SU-DHL-6 (cell line): ENCODE measurements at regions not wholly inside any gene's neighbourhood (a gene's known extent, or its start where the extent isn't known, plus 50 kb on each side); places are given as distances from the start of the nearest gene placed in this dataset.

Experiments
- H2AFZ ChIP-seq: fragments of 200-600 bp; sonication (generic); 2 replicates; pipeline ENCODE4 v1.6.1; 2014; ENCODE audit warnings: low read depth, mild to moderate bottlenecking, moderate library complexity, mixed read lengths, antibody characterized with exemption, low read length; ENCODE audit not compliant: severe bottlenecking
- H3F3A ChIP-seq: fragments of 200-600 bp; shearing (Covaris generic); 2 replicates; pipeline ENCODE4 v1.6.0; 2016; ENCODE audit warnings: antibody characterized with exemption, mild to moderate bottlenecking; ENCODE audit not compliant: insufficient read depth
- H3K27ac ChIP-seq: fragments of 200-600 bp; sonication (generic); 2 replicates; pipeline ENCODE4 v1.5.1; 2016; ENCODE audit warnings: low read depth, mild to moderate bottlenecking, low read length, moderate library complexity, mixed read lengths
- H3K27me3 ChIP-seq: fragments of 200-600 bp; sonication (generic), shearing (Covaris generic); 2 replicates; pipeline ENCODE4 v1.6.0; 2014; ENCODE audit warnings: mild to moderate bottlenecking, low read length
- H3K36me3 ChIP-seq: fragments of 200-600 bp; sonication (generic); 2 replicates; pipeline ENCODE4 v1.6.1; 2014; ENCODE audit warnings: mild to moderate bottlenecking, low read length, mixed read lengths
- H3K4me2 ChIP-seq: fragments of 300-600, 200-600 bp; shearing (Covaris generic), sonication (generic); 2 replicates; pipeline ENCODE4 v1.6.0; 2014; ENCODE audit warnings: low read length, low read depth, mild to moderate bottlenecking; ENCODE audit not compliant: poor library complexity, severe bottlenecking
- H3K4me3 ChIP-seq: fragments of 200-600 bp; sonication (generic); 2 replicates; pipeline ENCODE4 v1.5.1; 2014; ENCODE audit warnings: antibody characterized with exemption, low read length, mild to moderate bottlenecking, mixed read lengths; ENCODE audit not compliant: insufficient read depth, poor library complexity, severe bottlenecking
- H3K79me2 ChIP-seq: fragments of 200-600 bp; sonication (generic); 2 replicates; pipeline ENCODE4 v1.6.1; 2014; ENCODE audit warnings: mild to moderate bottlenecking, low read length, moderate library complexity; ENCODE audit not compliant: insufficient read depth
- H3K9ac ChIP-seq: fragments of 200-600 bp; sonication (generic); 2 replicates; pipeline ENCODE4 v1.7.0; 2014; ENCODE audit warnings: mild to moderate bottlenecking, low read length
- H3K9me2 ChIP-seq: fragments of 200-600 bp; sonication (generic); replicated peaks from 2 replicates; pipeline ENCODE4 v1.6.1; 2014; ENCODE audit warnings: low read length; ENCODE audit not compliant: insufficient read depth
- H3K9me3 ChIP-seq: fragments of 200-600 bp; sonication (generic); 2 replicates; pipeline ENCODE4 v1.6.1; 2014; ENCODE audit warnings: low read length, mixed read lengths; ENCODE audit not compliant: insufficient read depth
- H4K20me1 ChIP-seq: fragments of 200-600 bp; sonication (generic); 2 replicates; pipeline ENCODE4 v1.6.1; 2014; ENCODE audit warnings: low read depth, mild to moderate bottlenecking, antibody characterized with exemption, low read length, moderate library complexity, mixed read lengths
- CTCF ChIP-seq: fragments of 200-600 bp; sonication (generic); IDR thresholded peaks from one replicate; pipeline ENCODE4 v1.5.1; 2017; ENCODE audit warnings: antibody characterized with exemption, mild to moderate bottlenecking, low read length, moderate library complexity; ENCODE audit not compliant: insufficient read depth, poor library complexity, severe bottlenecking
- EZH2phosphoT487 ChIP-seq: fragments of 200-600 bp; sonication (generic), shearing (Covaris generic); conservative IDR thresholded peaks from 2 replicates; pipeline ENCODE4 v1.6.1; 2018; ENCODE audit warnings: mild to moderate bottlenecking, antibody characterized with exemption, low read length, moderate library complexity, mixed read lengths

GRCh38 chr5:136892000-136892399 is 526.7 kb upstream of the TRPC7 start:
- Histone ChIP-seq H3F3A (no peaks in the 10 kb centered on the region), H3K27ac (no peak overlapping the region), H3K36me3 (no peaks in the 10 kb centered on the region), H3K9me3 (no peaks in the 10 kb centered on the region), H4K20me1 (no peaks in the 10 kb centered on the region), H3K9me2 (no peaks in the 10 kb centered on the region), H3K27me3 (no peaks in the 10 kb centered on the region), H3K4me2 (no peak overlapping the region), H3K79me2 (no peaks in the 10 kb centered on the region), H3K9ac (no peak overlapping the region), H2AFZ (no peak overlapping the region), H3K4me3 (no peak overlapping the region)
- TF ChIP-seq CTCF, result no peak
- no peak for TF ChIP-seq EZH2phosphoT487

- H2AFZ ChIP-seq, result no peak overlapping the region
Measured at GRCh38 chr5:136891175-136891972, 526.0 kb upstream of the TRPC7 start.

GRCh38 chr5:136890431-136891148 is 525.2 kb upstream of the TRPC7 start:
- H3F3A ChIP-seq, result no peaks in the 10 kb centered on the region
- no peaks in the 10 kb centered on the region for H3K36me3 ChIP-seq
- no peaks in the 10 kb centered on the region for H3K79me2 ChIP-seq
- H3K9me3 ChIP-seq, result no peaks in the 10 kb centered on the region
- no peak overlapping the region for H3K9ac ChIP-seq
- H3K27ac ChIP-seq, result no peak overlapping the region
- no peaks in the 10 kb centered on the region for H4K20me1 ChIP-seq
- no peak overlapping the region for H2AFZ ChIP-seq
- no peak overlapping the region for H3K4me3 ChIP-seq
- no peak for TF ChIP-seq EZH2phosphoT487
- no peak for TF ChIP-seq CTCF
- no peaks in the 10 kb centered on the region for H3K27me3 ChIP-seq
- no peak overlapping the region for H3K4me2 ChIP-seq
- no peaks in the 10 kb centered on the region for H3K9me2 ChIP-seq

More at GRCh38 chr5:136891175-136891972, 526.0 kb upstream of the TRPC7 start:
- Histone ChIP-seq H3K27ac (no peak overlapping the region), H4K20me1 (no peaks in the 10 kb centered on the region), H3K9ac (no peak overlapping the region), H3F3A (no peaks in the 10 kb centered on the region), H3K4me2 (no peak overlapping the region), H3K9me2 (no peaks in the 10 kb centered on the region), H3K27me3 (no peaks in the 10 kb centered on the region), H3K9me3 (no peaks in the 10 kb centered on the region), H3K36me3 (no peaks in the 10 kb centered on the region), H3K79me2 (no peaks in the 10 kb centered on the region), H3K4me3 (no peak overlapping the region)
- TF ChIP-seq CTCF, result no peak
- TF ChIP-seq EZH2phosphoT487, result no peak
